Liver (tissue), 3 donors: ENCODE measurements at regions not wholly inside any gene's neighbourhood (a gene's known extent, or its start where the extent isn't known, plus 50 kb on each side); places are given as distances from the start of the nearest gene placed in this dataset.

Experiments
- HNF4G ChIP-seq: IDR thresholded peaks from 2 replicates; pipeline ENCODE4 v1.6.1; 2016; ENCODE audit warnings: antibody characterized with exemption
- RXRA ChIP-seq, 2 donors: IDR thresholded peaks; 2 replicates each; pipeline ENCODE4 v1.6.1; 2017 to 2018; ENCODE audit warnings: antibody characterized with exemption in 2 of 2, mild to moderate bottlenecking in 1 of 2
- TF ChIP-seq, protein P1 (sequence below): fragments of 150-350 bp; IDR thresholded peaks from 2 replicates; pipeline ENCODE4 v1.5.1; 2017; ENCODE audit warnings: improper control_type of control experiment, low read depth, low read length; ENCODE audit not compliant: missing input control
- TF ChIP-seq, protein P2 (sequence below): IDR thresholded peaks from 2 replicates; pipeline ENCODE4 v1.6.1; 2016; ENCODE audit warnings: antibody characterized with exemption, mild to moderate bottlenecking
- donor health status: healthy.
- donor health status: healthy.

DNA sequence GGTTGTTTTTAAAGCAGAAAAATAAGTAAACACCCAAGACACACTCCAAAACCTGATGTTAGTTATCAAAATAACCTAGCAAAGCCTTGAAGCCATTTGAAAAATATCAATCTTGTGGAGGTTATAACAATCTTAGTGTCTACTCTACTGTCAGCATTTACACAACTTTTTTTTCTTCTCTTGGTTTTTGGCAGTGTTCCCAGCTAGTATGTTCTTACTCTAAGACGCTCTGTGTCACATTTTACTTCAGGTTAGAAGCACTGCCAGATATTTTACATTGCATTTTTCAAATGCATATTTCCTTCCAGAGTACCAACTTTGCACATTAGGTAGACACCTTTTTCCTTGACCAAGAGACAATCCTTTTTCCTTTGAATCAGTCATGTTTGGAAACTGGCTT lies 114.0 kb upstream of the INPP4B start:
- TF ChIP-seq, protein P1, sequence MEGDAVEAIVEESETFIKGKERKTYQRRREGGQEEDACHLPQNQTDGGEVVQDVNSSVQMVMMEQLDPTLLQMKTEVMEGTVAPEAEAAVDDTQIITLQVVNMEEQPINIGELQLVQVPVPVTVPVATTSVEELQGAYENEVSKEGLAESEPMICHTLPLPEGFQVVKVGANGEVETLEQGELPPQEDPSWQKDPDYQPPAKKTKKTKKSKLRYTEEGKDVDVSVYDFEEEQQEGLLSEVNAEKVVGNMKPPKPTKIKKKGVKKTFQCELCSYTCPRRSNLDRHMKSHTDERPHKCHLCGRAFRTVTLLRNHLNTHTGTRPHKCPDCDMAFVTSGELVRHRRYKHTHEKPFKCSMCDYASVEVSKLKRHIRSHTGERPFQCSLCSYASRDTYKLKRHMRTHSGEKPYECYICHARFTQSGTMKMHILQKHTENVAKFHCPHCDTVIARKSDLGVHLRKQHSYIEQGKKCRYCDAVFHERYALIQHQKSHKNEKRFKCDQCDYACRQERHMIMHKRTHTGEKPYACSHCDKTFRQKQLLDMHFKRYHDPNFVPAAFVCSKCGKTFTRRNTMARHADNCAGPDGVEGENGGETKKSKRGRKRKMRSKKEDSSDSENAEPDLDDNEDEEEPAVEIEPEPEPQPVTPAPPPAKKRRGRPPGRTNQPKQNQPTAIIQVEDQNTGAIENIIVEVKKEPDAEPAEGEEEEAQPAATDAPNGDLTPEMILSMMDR = no peak
- TF ChIP-seq HNF4G (no peak), RXRA (IDR thresholded peaks at IDR 0.05) (no peak)
- TF ChIP-seq, protein P2, sequence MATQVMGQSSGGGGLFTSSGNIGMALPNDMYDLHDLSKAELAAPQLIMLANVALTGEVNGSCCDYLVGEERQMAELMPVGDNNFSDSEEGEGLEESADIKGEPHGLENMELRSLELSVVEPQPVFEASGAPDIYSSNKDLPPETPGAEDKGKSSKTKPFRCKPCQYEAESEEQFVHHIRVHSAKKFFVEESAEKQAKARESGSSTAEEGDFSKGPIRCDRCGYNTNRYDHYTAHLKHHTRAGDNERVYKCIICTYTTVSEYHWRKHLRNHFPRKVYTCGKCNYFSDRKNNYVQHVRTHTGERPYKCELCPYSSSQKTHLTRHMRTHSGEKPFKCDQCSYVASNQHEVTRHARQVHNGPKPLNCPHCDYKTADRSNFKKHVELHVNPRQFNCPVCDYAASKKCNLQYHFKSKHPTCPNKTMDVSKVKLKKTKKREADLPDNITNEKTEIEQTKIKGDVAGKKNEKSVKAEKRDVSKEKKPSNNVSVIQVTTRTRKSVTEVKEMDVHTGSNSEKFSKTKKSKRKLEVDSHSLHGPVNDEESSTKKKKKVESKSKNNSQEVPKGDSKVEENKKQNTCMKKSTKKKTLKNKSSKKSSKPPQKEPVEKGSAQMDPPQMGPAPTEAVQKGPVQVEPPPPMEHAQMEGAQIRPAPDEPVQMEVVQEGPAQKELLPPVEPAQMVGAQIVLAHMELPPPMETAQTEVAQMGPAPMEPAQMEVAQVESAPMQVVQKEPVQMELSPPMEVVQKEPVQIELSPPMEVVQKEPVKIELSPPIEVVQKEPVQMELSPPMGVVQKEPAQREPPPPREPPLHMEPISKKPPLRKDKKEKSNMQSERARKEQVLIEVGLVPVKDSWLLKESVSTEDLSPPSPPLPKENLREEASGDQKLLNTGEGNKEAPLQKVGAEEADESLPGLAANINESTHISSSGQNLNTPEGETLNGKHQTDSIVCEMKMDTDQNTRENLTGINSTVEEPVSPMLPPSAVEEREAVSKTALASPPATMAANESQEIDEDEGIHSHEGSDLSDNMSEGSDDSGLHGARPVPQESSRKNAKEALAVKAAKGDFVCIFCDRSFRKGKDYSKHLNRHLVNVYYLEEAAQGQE = no peak
